ENCODE measurements at regions not wholly inside any gene's neighbourhood (a gene's known extent, or its start where the extent isn't known, plus 50 kb on each side); places are given as distances from the start of the nearest gene placed in this dataset.

DNA sequence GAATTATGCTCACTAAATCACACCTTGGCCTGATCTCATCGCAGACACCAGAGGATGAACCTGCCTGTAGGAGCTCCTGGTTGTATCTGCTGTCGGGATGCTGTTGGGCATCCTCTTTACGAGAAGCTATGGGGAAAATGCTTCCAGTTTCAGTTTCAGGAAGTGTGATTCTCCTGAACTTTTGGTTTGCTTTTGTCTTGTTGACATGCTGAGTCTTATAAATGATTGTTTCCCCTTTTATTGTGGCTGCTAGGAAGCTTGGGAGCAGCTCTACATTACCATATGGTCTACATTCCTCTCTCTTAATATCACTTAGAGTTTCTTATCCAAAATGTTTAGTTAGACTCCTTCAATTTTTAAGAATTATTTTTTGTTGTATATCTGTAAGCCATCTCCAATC is 227.5 kb downstream of the MTX2 start:
- TF ChIP-seq GATA2 (IDR thresholded peaks at IDR 0.05; ENCODE audit: low read depth, low read length), result no peak
- TF ChIP-seq GATA3 (IDR thresholded peaks at IDR 0.05; ENCODE audit: low read depth, low read length), result no peak

Measured in SH-SY5Y (cell line).